GM18861 (cell line): ENCODE measurements at regions not wholly inside any gene's neighbourhood (a gene's known extent, or its start where the extent isn't known, plus 50 kb on each side); places are given as distances from the start of the nearest gene placed in this dataset.

Experiments
- ATAC-seq: cut with Tn5 transposase; IDR thresholded peaks from one replicate; pipeline ENCODE4 v1.9.1; 2021; ENCODE audit not compliant: unreplicated experiment

GRCh38 chr10:118471863-118472262 lies 123.6 kb downstream of the PRLHR start:
- ATAC-seq: no peak

GRCh38 chr10:118470470-118470869 lies 125.0 kb downstream of the PRLHR start:
- no peak for ATAC-seq

GRCh38 chr10:118467200-118467599 lies 125.1 kb upstream of the FAM204A start:
- ATAC-seq: no peak

GRCh38 chr10:118465300-118465874 lies 123.3 kb upstream of the FAM204A start:
- no peak for ATAC-seq

- ATAC-seq: no peak
These were observed 121.6 kb upstream of the FAM204A start for GRCh38 chr10:118463740-118464139.

- no peak for ATAC-seq
These were observed 120.3 kb upstream of the FAM204A start for GRCh38 chr10:118462401-118462800.

GRCh38 chr10:118459642-118460193 lies 117.6 kb upstream of the FAM204A start:
- no peak for ATAC-seq

- ATAC-seq: no peak
These were observed 117.0 kb upstream of the FAM204A start for GRCh38 chr10:118458957-118459641.

- ATAC-seq: no peak
These were observed 115.8 kb upstream of the FAM204A start for GRCh38 chr10:118457824-118458428.

GRCh38 chr10:118455181-118455695 lies 113.1 kb upstream of the FAM204A start:
- no peak for ATAC-seq

- no peak for ATAC-seq
These were observed 112.1 kb upstream of the FAM204A start for GRCh38 chr10:118454211-118454610.

- no peak for ATAC-seq
These were observed 110.0 kb upstream of the FAM204A start for GRCh38 chr10:118452098-118452497.

GRCh38 chr10:118449521-118449920 lies 107.4 kb upstream of the FAM204A start:
- ATAC-seq: no peak

- ATAC-seq: no peak
These were observed 106.6 kb upstream of the FAM204A start for GRCh38 chr10:118448744-118449143.

- no peak for ATAC-seq
These were observed 105.5 kb upstream of the FAM204A start for GRCh38 chr10:118447478-118448270.

GRCh38 chr10:118445535-118445934 lies 103.4 kb upstream of the FAM204A start:
- no peak for ATAC-seq

- ATAC-seq: no peak
These were observed 101.9 kb upstream of the FAM204A start for GRCh38 chr10:118444069-118444468.

GRCh38 chr10:118442032-118442431 lies 99.9 kb upstream of the FAM204A start:
- no peak for ATAC-seq

- ATAC-seq: no peak
These were observed 97.7 kb upstream of the FAM204A start for GRCh38 chr10:118439824-118440223.

GRCh38 chr10:118436742-118437141 lies 94.6 kb upstream of the FAM204A start:
- no peak for ATAC-seq

- no peak for ATAC-seq
These were observed 88.1 kb upstream of the FAM204A start for GRCh38 chr10:118430190-118430589.
